ENCODE measurements at regions not wholly inside any gene's neighbourhood (a gene's known extent, or its start where the extent isn't known, plus 50 kb on each side); places are given as distances from the start of the nearest gene placed in this dataset.

DNA sequence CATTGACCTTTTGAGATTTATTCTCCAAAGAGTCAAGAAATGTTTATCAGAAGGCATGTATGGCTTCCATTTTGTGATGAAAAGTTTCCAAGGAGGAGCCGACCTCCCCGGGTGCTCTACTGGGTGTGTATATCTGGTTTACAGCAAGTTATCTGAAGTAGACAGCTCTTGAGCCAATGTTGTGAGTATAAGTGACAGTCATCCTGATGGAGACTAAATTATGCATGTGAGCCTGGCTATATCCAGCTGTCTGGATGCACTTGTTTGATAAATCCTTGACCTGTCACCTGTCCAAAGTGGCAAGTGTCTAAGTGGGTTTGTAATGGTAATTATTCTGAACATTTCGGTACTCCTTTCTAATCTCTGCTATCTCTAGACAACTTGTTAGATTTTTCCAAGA is 142.2 kb downstream of the NR2F2 start:
- no peak for TF ChIP-seq ZBTB42 (CRISPR knock-in tag; IDR thresholded peaks at IDR 0.05)
- no peak for TF ChIP-seq ELF4 (CRISPR knock-in tag; IDR thresholded peaks at IDR 0.05; ENCODE audit: borderline replicate concordance)
- no peak for TF ChIP-seq TAF1 (CRISPR knock-in tag; IDR thresholded peaks at IDR 0.05)
- TF ChIP-seq ZNF629 (CRISPR knock-in tag; conservative IDR thresholded peaks at IDR 0.05) = no peak
- no peak for TF ChIP-seq NR2C2 (CRISPR knock-in tag; IDR thresholded peaks at IDR 0.05; ENCODE audit: borderline replicate concordance)
- no peak for TF ChIP-seq ZNF274 (CRISPR knock-in tag; IDR thresholded peaks at IDR 0.05)
- no peak for TF ChIP-seq BHLHE40 (IDR thresholded peaks at IDR 0.05; ENCODE audit: low read length)
- TF ChIP-seq, protein P1, sequence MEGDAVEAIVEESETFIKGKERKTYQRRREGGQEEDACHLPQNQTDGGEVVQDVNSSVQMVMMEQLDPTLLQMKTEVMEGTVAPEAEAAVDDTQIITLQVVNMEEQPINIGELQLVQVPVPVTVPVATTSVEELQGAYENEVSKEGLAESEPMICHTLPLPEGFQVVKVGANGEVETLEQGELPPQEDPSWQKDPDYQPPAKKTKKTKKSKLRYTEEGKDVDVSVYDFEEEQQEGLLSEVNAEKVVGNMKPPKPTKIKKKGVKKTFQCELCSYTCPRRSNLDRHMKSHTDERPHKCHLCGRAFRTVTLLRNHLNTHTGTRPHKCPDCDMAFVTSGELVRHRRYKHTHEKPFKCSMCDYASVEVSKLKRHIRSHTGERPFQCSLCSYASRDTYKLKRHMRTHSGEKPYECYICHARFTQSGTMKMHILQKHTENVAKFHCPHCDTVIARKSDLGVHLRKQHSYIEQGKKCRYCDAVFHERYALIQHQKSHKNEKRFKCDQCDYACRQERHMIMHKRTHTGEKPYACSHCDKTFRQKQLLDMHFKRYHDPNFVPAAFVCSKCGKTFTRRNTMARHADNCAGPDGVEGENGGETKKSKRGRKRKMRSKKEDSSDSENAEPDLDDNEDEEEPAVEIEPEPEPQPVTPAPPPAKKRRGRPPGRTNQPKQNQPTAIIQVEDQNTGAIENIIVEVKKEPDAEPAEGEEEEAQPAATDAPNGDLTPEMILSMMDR (CRISPR knock-in tag; IDR thresholded peaks at IDR 0.05) = no peak
- TF ChIP-seq, protein P2, sequence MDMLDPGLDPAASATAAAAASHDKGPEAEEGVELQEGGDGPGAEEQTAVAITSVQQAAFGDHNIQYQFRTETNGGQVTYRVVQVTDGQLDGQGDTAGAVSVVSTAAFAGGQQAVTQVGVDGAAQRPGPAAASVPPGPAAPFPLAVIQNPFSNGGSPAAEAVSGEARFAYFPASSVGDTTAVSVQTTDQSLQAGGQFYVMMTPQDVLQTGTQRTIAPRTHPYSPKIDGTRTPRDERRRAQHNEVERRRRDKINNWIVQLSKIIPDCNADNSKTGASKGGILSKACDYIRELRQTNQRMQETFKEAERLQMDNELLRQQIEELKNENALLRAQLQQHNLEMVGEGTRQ (IDR thresholded peaks at IDR 0.05; ENCODE audit: low read depth, low read length) = no peak
- TF ChIP-seq, protein P2 (CRISPR knock-in tag; IDR thresholded peaks at IDR 0.05; ENCODE audit: borderline replicate concordance) = no peak

All from HepG2 (cell line).